ENCODE measurements at regions not wholly inside any gene's neighbourhood (a gene's known extent, or its start where the extent isn't known, plus 50 kb on each side); places are given as distances from the start of the nearest gene placed in this dataset.

DNA sequence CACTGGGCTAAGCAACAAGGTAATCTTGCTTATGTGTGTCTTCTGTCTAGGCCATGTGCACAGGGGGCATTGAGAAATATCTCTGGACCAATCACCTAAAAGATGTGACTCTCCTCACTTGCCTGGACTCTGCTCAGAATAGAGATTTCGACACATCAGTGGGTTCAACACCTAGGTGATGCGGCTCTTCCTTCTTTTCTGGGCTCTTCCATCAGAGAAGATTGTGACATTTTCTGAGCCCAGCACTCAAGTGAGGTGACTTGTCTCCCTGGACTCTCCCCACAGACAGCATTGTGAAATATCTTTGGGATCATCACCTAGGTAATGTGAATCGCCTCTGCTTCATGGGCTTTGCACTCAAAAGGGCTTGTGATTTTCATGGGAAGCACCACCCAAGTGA is 1904.1 kb downstream of the TP53TG3F start:
- no peaks in the 10 kb centered on the region for H3K36me3 ChIP-seq (ENCODE audit: control insufficient read depth in 1 of 2, insufficient read depth in 2 of 2, low read length in 2 of 2)
- no peaks in the 10 kb centered on the region for H3K27me3 ChIP-seq (ENCODE audit: insufficient read depth, low read length)
- no peak overlapping the region for H3K9ac ChIP-seq (ENCODE audit: low read length)
- peaks cover 11 to 46% of the 10 kb centered on the region in 2 experiments; a peak in 2 of 4 replicates for H3K9me3 ChIP-seq (ENCODE audit: control insufficient read depth in 1 of 2, insufficient read depth in 1 of 2, low read depth in 1 of 2, low read length in 2 of 2)
- TF ChIP-seq SIN3A (IDR thresholded peaks at IDR 0.05; ENCODE audit: low read depth), result no peak
- TF ChIP-seq, protein P1, sequence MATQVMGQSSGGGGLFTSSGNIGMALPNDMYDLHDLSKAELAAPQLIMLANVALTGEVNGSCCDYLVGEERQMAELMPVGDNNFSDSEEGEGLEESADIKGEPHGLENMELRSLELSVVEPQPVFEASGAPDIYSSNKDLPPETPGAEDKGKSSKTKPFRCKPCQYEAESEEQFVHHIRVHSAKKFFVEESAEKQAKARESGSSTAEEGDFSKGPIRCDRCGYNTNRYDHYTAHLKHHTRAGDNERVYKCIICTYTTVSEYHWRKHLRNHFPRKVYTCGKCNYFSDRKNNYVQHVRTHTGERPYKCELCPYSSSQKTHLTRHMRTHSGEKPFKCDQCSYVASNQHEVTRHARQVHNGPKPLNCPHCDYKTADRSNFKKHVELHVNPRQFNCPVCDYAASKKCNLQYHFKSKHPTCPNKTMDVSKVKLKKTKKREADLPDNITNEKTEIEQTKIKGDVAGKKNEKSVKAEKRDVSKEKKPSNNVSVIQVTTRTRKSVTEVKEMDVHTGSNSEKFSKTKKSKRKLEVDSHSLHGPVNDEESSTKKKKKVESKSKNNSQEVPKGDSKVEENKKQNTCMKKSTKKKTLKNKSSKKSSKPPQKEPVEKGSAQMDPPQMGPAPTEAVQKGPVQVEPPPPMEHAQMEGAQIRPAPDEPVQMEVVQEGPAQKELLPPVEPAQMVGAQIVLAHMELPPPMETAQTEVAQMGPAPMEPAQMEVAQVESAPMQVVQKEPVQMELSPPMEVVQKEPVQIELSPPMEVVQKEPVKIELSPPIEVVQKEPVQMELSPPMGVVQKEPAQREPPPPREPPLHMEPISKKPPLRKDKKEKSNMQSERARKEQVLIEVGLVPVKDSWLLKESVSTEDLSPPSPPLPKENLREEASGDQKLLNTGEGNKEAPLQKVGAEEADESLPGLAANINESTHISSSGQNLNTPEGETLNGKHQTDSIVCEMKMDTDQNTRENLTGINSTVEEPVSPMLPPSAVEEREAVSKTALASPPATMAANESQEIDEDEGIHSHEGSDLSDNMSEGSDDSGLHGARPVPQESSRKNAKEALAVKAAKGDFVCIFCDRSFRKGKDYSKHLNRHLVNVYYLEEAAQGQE (IDR thresholded peaks at IDR 0.05; ENCODE audit: low read depth), result no peak
- TF ChIP-seq EGR1 (IDR thresholded peaks at IDR 0.05; ENCODE audit: low read depth), result no peak
- TF ChIP-seq TCF7L2 (IDR thresholded peaks at IDR 0.05; ENCODE audit: borderline replicate concordance, extremely low read depth, insufficient read depth, insufficient read length), result no peak
- TF ChIP-seq, protein P2, sequence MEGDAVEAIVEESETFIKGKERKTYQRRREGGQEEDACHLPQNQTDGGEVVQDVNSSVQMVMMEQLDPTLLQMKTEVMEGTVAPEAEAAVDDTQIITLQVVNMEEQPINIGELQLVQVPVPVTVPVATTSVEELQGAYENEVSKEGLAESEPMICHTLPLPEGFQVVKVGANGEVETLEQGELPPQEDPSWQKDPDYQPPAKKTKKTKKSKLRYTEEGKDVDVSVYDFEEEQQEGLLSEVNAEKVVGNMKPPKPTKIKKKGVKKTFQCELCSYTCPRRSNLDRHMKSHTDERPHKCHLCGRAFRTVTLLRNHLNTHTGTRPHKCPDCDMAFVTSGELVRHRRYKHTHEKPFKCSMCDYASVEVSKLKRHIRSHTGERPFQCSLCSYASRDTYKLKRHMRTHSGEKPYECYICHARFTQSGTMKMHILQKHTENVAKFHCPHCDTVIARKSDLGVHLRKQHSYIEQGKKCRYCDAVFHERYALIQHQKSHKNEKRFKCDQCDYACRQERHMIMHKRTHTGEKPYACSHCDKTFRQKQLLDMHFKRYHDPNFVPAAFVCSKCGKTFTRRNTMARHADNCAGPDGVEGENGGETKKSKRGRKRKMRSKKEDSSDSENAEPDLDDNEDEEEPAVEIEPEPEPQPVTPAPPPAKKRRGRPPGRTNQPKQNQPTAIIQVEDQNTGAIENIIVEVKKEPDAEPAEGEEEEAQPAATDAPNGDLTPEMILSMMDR (IDR thresholded peaks at IDR 0.05 in 2 of 3, conservative IDR thresholded peaks at IDR 0.05 in 1 of 3; ENCODE audit: borderline replicate concordance in 1 of 3, insufficient read depth in 1 of 3, low read depth in 2 of 3, low read length in 2 of 3), result no peak
- TF ChIP-seq, protein P3, sequence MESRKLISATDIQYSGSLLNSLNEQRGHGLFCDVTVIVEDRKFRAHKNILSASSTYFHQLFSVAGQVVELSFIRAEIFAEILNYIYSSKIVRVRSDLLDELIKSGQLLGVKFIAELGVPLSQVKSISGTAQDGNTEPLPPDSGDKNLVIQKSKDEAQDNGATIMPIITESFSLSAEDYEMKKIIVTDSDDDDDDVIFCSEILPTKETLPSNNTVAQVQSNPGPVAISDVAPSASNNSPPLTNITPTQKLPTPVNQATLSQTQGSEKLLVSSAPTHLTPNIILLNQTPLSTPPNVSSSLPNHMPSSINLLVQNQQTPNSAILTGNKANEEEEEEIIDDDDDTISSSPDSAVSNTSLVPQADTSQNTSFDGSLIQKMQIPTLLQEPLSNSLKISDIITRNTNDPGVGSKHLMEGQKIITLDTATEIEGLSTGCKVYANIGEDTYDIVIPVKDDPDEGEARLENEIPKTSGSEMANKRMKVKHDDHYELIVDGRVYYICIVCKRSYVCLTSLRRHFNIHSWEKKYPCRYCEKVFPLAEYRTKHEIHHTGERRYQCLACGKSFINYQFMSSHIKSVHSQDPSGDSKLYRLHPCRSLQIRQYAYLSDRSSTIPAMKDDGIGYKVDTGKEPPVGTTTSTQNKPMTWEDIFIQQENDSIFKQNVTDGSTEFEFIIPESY (IDR thresholded peaks at IDR 0.05; ENCODE audit: extremely low read depth, insufficient replicate concordance, low read length), result no peak
- TF ChIP-seq ZNF274 (IDR thresholded peaks at IDR 0.05; ENCODE audit: low read depth, low read length), result no peak
- TF ChIP-seq EZH2 (IDR thresholded peaks at IDR 0.05), result no peak
- no peak for TF ChIP-seq FOSL1 (IDR thresholded peaks at IDR 0.05; ENCODE audit: low read depth)
- TF ChIP-seq SP1 (IDR thresholded peaks at IDR 0.05; ENCODE audit: low read depth), result no peak
- RAD21 ChIA-PET (ENCODE audit: low non-redundant PET in 1 of 2, low total read pairs in 2 of 2, uncharacterized antibody in 2 of 2, unreplicated experiment in 2 of 2), result no interaction called here
- no peak overlapping the region for H2AFZ ChIP-seq (ENCODE audit: low read depth, low read length, poor library complexity, severe bottlenecking)
- no peaks in the 10 kb centered on the region for H4K20me1 ChIP-seq (ENCODE audit: insufficient read depth)
- H3K27ac ChIP-seq (ENCODE audit: low read depth, low read length), result no peak overlapping the region
- ATAC-seq, result no peak
- no peak overlapping the region for H3K4me2 ChIP-seq (ENCODE audit: low read length)
- no peaks in the 10 kb centered on the region for H3K9me2 ChIP-seq (ENCODE audit: insufficient read depth)
- POLR2A ChIA-PET, result no interaction called here
- no TSS peak for BruUV-seq (replicated peaks)
- intact Hi-C loops (cut with micrococcal nuclease), result no loop called here
- no peak overlapping the region for H3K4me3 ChIP-seq (replicated peaks in 1 of 2; ENCODE audit: low read depth in 1 of 2, low read length in 2 of 2)
- DNase-seq (ENCODE audit: low read depth, low spot score), result no peak
- H3K4me1 ChIP-seq (ENCODE audit: control insufficient read depth in 1 of 2, insufficient read depth in 2 of 2, low read length in 2 of 2), result no peaks in the 10 kb centered on the region
- H3K79me2 ChIP-seq (ENCODE audit: insufficient read depth, low read length), result no peaks in the 10 kb centered on the region
- CTCF ChIA-PET, result no interaction called here

Data from HCT116 (cell line).